ENCODE measurements at regions not wholly inside any gene's neighbourhood (a gene's known extent, or its start where the extent isn't known, plus 50 kb on each side); places are given as distances from the start of the nearest gene placed in this dataset.

DNA sequence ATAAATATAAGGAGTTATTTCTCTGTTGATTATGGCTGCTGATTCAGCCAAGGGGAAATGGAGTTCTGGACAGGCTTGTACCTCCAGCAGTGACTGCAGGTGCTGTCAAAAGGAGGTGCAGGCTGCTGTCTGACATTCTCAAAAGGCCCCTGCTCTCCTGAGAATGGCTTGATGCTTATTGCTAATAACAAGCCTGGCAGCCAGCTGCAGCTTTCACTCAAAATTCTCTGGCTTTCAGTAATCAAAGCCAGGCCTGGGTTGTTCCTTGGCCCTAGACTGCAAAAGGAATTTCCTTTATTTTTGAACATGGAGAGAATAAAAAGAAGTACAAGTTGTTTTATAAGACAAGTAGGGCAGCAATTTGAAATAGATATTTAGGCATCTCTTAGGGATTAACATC, 575.9 kb downstream of the MID1IP1 start:
- Histone ChIP-seq H3K4me3 (no peak overlapping the region), H3K4me1 (no peaks in the 10 kb centered on the region), H3K9me3 (no peaks in the 10 kb centered on the region), H3K27ac (no peak overlapping the region), H3K36me3 (no peaks in the 10 kb centered on the region), H3K27me3 (no peaks in the 10 kb centered on the region)
- intact Hi-C loops (cut with DNase I; ENCODE audit: low total_unique reads): no loop called here
- DNase-seq: no peak
- TF ChIP-seq POLR2A (IDR thresholded peaks at IDR 0.05): no peak
- TF ChIP-seq, protein P1, sequence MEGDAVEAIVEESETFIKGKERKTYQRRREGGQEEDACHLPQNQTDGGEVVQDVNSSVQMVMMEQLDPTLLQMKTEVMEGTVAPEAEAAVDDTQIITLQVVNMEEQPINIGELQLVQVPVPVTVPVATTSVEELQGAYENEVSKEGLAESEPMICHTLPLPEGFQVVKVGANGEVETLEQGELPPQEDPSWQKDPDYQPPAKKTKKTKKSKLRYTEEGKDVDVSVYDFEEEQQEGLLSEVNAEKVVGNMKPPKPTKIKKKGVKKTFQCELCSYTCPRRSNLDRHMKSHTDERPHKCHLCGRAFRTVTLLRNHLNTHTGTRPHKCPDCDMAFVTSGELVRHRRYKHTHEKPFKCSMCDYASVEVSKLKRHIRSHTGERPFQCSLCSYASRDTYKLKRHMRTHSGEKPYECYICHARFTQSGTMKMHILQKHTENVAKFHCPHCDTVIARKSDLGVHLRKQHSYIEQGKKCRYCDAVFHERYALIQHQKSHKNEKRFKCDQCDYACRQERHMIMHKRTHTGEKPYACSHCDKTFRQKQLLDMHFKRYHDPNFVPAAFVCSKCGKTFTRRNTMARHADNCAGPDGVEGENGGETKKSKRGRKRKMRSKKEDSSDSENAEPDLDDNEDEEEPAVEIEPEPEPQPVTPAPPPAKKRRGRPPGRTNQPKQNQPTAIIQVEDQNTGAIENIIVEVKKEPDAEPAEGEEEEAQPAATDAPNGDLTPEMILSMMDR (IDR thresholded peaks at IDR 0.05): no peak

DNA sequence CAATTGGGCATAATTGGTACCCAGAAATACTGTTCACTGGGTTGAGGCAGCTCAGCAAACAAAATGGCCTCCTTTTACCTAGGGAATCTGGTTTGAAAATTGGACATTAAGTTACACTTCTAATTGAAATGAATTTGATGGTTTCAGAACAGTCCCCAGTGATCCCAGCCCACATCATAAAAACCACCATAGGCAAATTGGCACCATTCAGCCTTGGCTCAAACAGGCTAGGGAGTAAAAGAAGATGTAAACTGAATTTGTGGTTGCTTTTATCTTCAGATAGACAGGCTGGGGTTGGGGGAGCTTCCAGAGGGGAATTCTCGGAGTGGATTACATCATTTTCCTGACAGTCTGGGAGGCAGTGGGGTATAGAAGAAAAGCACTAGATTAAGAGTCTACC, 576.5 kb downstream of the MID1IP1 start:
- Histone ChIP-seq H3K27me3 (no peaks in the 10 kb centered on the region), H3K4me1 (no peaks in the 10 kb centered on the region), H3K4me3 (no peak overlapping the region), H3K9me3 (no peaks in the 10 kb centered on the region), H3K36me3 (no peaks in the 10 kb centered on the region), H3K27ac (no peak overlapping the region)
- no peak for DNase-seq
- TF ChIP-seq POLR2A (IDR thresholded peaks at IDR 0.05): no peak
- TF ChIP-seq, protein P1 (IDR thresholded peaks at IDR 0.05): no peak
- intact Hi-C loops (cut with DNase I; ENCODE audit: low total_unique reads): no loop called here

DNA sequence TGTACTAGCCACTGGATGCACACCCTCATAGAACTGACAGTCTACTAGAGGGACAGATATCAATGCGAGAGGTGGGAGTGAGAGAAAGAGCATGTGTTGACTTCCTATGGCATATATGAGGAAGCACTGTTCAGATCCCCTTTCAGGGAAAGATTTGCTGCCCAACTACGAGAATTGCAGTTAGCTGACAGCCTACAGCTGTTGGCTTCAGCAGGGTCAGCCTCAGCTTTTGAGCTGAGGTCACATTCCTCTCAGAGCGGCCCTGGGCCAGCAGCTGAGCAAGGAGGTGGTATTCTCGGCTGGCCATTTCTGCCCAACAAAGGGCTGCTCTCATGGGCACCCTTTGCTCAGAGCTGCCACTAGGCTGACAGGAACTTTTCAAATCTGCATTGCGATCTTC, 580.2 kb downstream of the MID1IP1 start:
- intact Hi-C loops (cut with DNase I; ENCODE audit: low total_unique reads): no loop called here
- Histone ChIP-seq H3K4me3 (no peak overlapping the region), H3K27ac (no peak overlapping the region), H3K27me3 (no peaks in the 10 kb centered on the region), H3K36me3 (no peaks in the 10 kb centered on the region), H3K4me1 (no peaks in the 10 kb centered on the region), H3K9me3 (no peaks in the 10 kb centered on the region)
- DNase-seq: no peak
- TF ChIP-seq POLR2A (IDR thresholded peaks at IDR 0.05): no peak
- TF ChIP-seq, protein P1 (IDR thresholded peaks at IDR 0.05): no peak

DNA sequence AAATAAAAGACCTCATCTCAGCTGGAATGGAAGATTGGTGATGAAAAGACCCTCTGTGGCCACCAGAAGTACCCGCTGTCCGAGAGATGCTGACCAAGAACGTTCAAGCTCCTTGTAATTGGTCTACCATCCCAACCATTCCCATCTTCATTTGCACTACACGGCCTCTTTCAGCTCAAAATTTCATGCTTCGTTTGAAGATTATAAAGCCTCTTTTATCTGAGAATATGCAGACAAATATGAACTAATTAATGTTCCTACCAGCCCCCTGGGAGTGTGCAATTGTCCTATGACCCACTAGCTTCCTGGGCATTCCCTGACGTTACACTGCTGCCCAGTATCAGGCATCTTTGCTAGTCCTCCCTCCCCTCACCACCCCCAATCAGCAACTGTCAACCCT, 583.7 kb downstream of the MID1IP1 start:
- no peaks in the 10 kb centered on the region for H3K27me3 ChIP-seq
- no peak overlapping the region for H3K27ac ChIP-seq

DNA sequence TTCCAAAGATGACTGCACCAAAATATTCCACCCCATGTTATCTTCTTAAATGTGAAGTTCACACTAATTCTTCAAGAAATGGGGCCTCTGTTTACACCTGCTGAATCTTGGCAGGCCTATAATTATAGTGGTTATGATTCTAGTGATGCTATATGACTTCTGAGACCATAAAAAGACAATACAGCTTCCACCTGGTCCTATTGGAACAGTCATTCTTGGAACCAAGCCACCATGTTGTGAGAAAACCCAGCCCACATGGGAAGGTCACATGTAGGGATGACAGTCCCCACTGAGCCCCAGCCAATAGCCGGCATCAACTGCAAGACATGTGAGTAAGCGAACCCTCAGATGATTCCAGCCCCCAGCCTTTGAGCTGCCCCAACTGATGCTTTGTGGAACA, 587.5 kb downstream of the MID1IP1 start:
- no peaks in the 10 kb centered on the region for H3K36me3 ChIP-seq
- no peaks in the 10 kb centered on the region for H3K27me3 ChIP-seq
- TF ChIP-seq, protein P1 (IDR thresholded peaks at IDR 0.05): no peak
- no peak for TF ChIP-seq POLR2A (IDR thresholded peaks at IDR 0.05)
- no peaks in the 10 kb centered on the region for H3K9me3 ChIP-seq
- no peak overlapping the region for H3K27ac ChIP-seq
- intact Hi-C loops (cut with DNase I; ENCODE audit: low total_unique reads): no loop called here
- H3K4me1 ChIP-seq: no peaks in the 10 kb centered on the region
- no peak for DNase-seq
- no peak overlapping the region for H3K4me3 ChIP-seq

More for the DNA sequence above, 583.7 kb downstream of the MID1IP1 start:
- Histone ChIP-seq H3K9me3 (no peaks in the 10 kb centered on the region), H3K4me1 (no peaks in the 10 kb centered on the region), H3K36me3 (no peaks in the 10 kb centered on the region), H3K4me3 (no peak overlapping the region)
- no peak for TF ChIP-seq POLR2A (IDR thresholded peaks at IDR 0.05)
- TF ChIP-seq, protein P1 (IDR thresholded peaks at IDR 0.05): no peak
- no peak for DNase-seq
- intact Hi-C loops (cut with DNase I; ENCODE audit: low total_unique reads): no loop called here

Data from uterus (tissue), 3 donors.